Fibroblast of lung (primary cell): ENCODE measurements at regions not wholly inside any gene's neighbourhood (a gene's known extent, or its start where the extent isn't known, plus 50 kb on each side); places are given as distances from the start of the nearest gene placed in this dataset.

Experiments
- CTCF ChIP-seq, 2 donors: IDR thresholded peaks in 1 of 2; conservative IDR thresholded peaks in 1 of 2; 1 replicate in 1 of 2; 2 replicates in 1 of 2; pipeline ENCODE4 v1.5.1; 2011 to 2012; ENCODE audit warnings: low read length in 2 of 2, control low read depth in 1 of 2, inconsistent platforms in 1 of 2, low read depth in 1 of 2, mild to moderate bottlenecking in 1 of 2
- EZH2 ChIP-seq: IDR thresholded peaks from 2 replicates; pipeline ENCODE4 v1.5.1; 2012; ENCODE audit warnings: low read length, control low read depth, mild to moderate bottlenecking; ENCODE audit errors: missing control alignments

GRCh38 chr17:15029469-15029868 lies 235.7 kb downstream of the PMP22 start:
- TF ChIP-seq CTCF (conservative IDR thresholded peaks at IDR 0.05 in 1 of 2, IDR thresholded peaks at IDR 0.05 in 1 of 2; ENCODE audit: low read depth in 1 of 2, low read length in 2 of 2) (no peak), EZH2 (no peak)
